ENCODE measurements at regions not wholly inside any gene's neighbourhood (a gene's known extent, or its start where the extent isn't known, plus 50 kb on each side); places are given as distances from the start of the nearest gene placed in this dataset.

DNA sequence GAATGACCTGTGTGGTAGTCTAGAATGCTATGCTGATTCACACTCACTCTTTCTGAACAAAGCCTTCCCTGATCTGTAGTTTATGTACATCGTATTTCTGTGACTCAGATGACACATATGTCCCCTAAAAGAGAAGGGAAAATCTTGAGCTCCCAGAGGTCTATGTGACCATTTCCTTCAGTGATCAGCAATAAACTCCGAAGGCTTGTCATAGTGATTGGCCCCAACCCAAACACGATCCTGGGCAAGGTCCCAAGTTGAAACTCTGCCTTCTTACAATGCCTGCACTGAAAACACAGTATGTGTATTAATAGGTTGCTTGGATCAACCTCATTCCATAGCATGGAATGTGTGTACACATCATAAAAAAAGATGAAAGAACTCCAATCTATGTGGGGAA, 685.8 kb downstream of the MAT2B start:
- no peak for TF ChIP-seq EZH2 (IDR thresholded peaks at IDR 0.05; ENCODE audit: insufficient read depth, poor library complexity, severe bottlenecking)
- no peak for TF ChIP-seq EZH2phosphoT487 (IDR thresholded peaks at IDR 0.05; ENCODE audit: insufficient read depth, low read depth)
